ENCODE measurements at regions not wholly inside any gene's neighbourhood (a gene's known extent, or its start where the extent isn't known, plus 50 kb on each side); places are given as distances from the start of the nearest gene placed in this dataset.

- TF ChIP-seq CTCF (IDR thresholded peaks at IDR 0.05) (no peak), EZH2 (IDR thresholded peaks at IDR 0.05; ENCODE audit: borderline replicate concordance, insufficient read depth, low read depth, low read length, poor library complexity, severe bottlenecking) (no peak)
Measured at GRCh38 chr17:13741744-13742143, 140.0 kb upstream of the HS3ST3A1 start.

Measured in B cell (primary cell).